Left ventricle myocardium inferior (tissue), 1 donor: ENCODE measurements at regions not wholly inside any gene's neighbourhood (a gene's known extent, or its start where the extent isn't known, plus 50 kb on each side); places are given as distances from the start of the nearest gene placed in this dataset.

Experiments
- DNase-seq: peaks from one replicate; pipeline ENCODE4 v3.0.0-alpha.2; 2020
- H3K27ac ChIP-seq: fragments of 200-600 bp; replicated peaks from 2 replicates; pipeline ENCODE4 v1.8.0; 2021
- H3K27me3 ChIP-seq: fragments of 200-600 bp; 2 replicates; pipeline ENCODE4 v1.8.0; 2021; ENCODE audit warnings: low read depth
- H3K36me3 ChIP-seq: fragments of 200-600 bp; 2 replicates; pipeline ENCODE4 v1.8.0; 2021
- H3K4me1 ChIP-seq: fragments of 200-600 bp; 2 replicates; pipeline ENCODE4 v1.8.0; 2021
- H3K4me3 ChIP-seq: fragments of 200-600 bp; 2 replicates; pipeline ENCODE4 v1.8.0; 2021; ENCODE audit warnings: mild to moderate bottlenecking, moderate library complexity
- H3K9me3 ChIP-seq: fragments of 200-600 bp; replicated peaks from 2 replicates; pipeline ENCODE4 v1.8.0; 2021
- CTCF ChIP-seq: fragments of 200-600 bp; IDR thresholded peaks from 2 replicates; pipeline ENCODE4 v1.8.0; 2021; ENCODE audit warnings: antibody characterized with exemption, mild to moderate bottlenecking, borderline replicate concordance
- intact Hi-C: fragments of 100-400 bp; cut with micrococcal nuclease; formaldehyde crosslinking; loops from one replicate; pipeline ENCODE4 v1.11.0; 2022
- donor health status: DM: no; HTN: yes; CAD: no; lungs with severe emphysema.

DNA sequence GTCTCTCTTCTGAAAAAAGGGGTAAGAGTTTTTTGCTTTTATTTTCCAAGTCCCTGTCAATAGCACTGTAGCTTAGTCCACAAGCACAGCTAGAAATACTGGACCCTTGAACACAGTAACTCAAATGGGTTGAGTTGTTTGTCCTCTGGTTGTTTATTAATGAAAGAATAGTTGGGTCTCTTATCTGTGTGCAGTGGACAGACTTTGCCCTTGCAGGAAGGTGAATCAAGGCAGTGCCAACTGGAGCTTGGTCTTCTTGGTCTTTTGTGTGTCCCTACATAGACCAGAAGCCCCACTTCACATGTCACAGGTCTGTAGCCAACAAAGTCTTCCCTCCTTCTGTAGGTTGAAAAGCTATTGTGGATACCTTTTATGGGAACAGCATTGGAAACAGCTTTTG, 322.0 kb downstream of the AACS start:
- no peak for TF ChIP-seq CTCF
- intact Hi-C loops, result no loop called here
- no peak for DNase-seq
- Histone ChIP-seq H3K4me3 (no peak overlapping the region), H3K4me1 (no peaks in the 10 kb centered on the region), H3K9me3 (peaks cover 4% of the 10 kb centered on the region), H3K27me3 (peaks cover 31% of the 10 kb centered on the region), H3K36me3 (no peaks in the 10 kb centered on the region), H3K27ac (no peak overlapping the region)

DNA sequence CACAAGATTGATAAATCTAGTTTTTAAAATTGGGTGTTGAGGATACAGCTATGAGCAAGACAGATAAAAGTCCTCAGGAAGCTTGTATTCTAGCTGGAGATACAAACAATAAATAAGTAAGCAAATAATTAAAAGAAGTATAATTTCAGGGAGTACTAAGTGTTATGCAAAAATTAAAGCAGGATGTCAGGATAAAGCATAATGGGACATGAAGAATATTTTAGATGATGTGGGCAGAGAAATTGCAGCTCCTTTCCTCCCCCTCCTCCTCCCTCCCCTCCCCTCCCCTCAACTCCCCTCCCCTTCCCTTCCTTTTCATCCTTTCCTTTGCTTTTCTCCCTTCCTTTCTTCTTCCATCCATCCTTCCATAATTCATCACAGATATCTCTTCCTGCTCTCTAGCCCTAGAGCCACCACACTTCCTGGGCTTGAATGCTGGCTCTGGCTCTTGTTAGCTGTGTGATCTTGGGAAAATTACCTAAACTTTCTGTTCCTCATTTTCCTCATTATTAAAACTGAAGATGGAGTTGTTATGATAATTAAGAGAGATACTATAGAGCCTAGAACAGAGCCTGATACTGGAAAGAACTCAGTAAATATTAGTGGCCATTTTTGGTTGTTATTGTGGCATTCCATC, 323.9 kb downstream of the AACS start:
- Histone ChIP-seq H3K36me3 (no peaks in the 10 kb centered on the region), H3K27ac (no peak overlapping the region), H3K27me3 (peaks cover 26% of the 10 kb centered on the region), H3K4me1 (no peaks in the 10 kb centered on the region), H3K9me3 (peaks cover 4% of the 10 kb centered on the region), H3K4me3 (no peak overlapping the region)
- TF ChIP-seq CTCF, result no peak
- intact Hi-C loops, result no loop called here
- DNase-seq, result no peak

- no peak for TF ChIP-seq CTCF
- Histone ChIP-seq H3K27ac (no peak overlapping the region), H3K36me3 (no peaks in the 10 kb centered on the region), H3K27me3 (no peaks in the 10 kb centered on the region), H3K9me3 (peaks cover 10% of the 10 kb centered on the region), H3K4me3 (no peak overlapping the region), H3K4me1 (no peaks in the 10 kb centered on the region)
- no peak for DNase-seq
- intact Hi-C loops, result no loop called here
Observed at GRCh38 chr12:125393569-125393968, 328.3 kb downstream of the AACS start.

DNA sequence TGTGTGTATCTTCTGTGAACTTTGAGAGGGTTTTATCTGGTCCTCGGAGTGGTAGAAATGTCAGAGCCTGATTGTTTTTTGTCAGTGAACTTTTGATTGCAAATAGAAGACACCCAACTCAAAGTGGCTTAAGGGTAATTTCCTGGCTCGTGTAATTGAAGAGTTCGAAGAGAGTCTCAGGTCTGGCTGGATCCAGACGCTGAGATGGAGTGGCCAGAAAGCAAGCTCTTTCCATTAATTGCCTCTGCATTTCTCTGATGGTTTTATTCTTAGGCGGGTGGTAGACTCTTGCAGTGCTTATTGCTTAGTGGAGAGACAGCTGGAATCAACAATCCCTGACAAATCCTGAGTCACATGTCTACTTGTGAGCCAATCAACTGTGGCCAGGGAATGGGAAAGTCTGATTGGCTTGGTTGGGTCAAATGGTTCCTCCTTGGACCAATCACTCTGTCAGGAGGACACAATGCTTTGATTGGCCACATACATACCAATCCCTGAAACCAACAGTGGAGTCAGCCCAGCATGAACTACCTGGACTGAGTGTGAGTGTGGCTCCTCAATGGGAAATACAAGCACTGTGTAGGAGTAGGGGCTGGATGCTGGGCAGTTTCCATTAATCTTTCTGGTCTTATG, 330.5 kb downstream of the AACS start:
- no peaks in the 10 kb centered on the region for H3K27me3 ChIP-seq
- no peaks in the 10 kb centered on the region for H3K4me1 ChIP-seq
- no peak overlapping the region for H3K4me3 ChIP-seq
- no peak for DNase-seq
- intact Hi-C loops, result no loop called here
- H3K27ac ChIP-seq, result no peak overlapping the region
- no peaks in the 10 kb centered on the region for H3K36me3 ChIP-seq
- TF ChIP-seq CTCF, result no peak
- H3K9me3 ChIP-seq, result peaks cover 12% of the 10 kb centered on the region

DNA sequence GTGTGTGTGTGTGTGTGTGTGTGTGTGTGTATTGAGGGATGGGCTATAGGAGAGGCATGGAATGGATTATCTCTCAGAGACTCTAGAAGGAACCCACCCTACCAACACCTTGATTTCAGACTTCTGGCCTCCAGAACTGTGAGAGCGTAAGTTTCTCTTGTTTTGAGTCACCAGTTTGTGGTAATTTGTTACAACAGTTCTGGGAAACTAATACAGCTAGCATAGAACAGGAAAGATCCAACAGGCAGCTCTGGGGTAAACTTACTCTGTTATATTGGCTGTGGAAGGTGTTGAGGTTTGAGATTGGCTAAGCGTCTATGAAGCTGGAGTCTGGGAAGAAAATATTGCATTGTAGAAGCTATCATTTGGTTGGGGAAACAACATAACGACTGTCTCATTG, 334.3 kb downstream of the AACS start:
- DNase-seq, result no peak

More for the DNA sequence above, 334.3 kb downstream of the AACS start:
- intact Hi-C loops, result no loop called here
- H3K27me3 ChIP-seq, result peaks cover under 1% of the 10 kb centered on the region
- H3K4me3 ChIP-seq, result no peak overlapping the region
- H3K27ac ChIP-seq, result no peak overlapping the region
- H3K36me3 ChIP-seq, result no peaks in the 10 kb centered on the region
- no peak for TF ChIP-seq CTCF
- peaks cover 35% of the 10 kb centered on the region for H3K9me3 ChIP-seq
- no peaks in the 10 kb centered on the region for H3K4me1 ChIP-seq
